Fibroblast of peridontal ligament (primary cell): ENCODE measurements at regions not wholly inside any gene's neighbourhood (a gene's known extent, or its start where the extent isn't known, plus 50 kb on each side); places are given as distances from the start of the nearest gene placed in this dataset.

Source experiments
- DNase-seq: peaks from one replicate; pipeline ENCODE4 v3.0.0-alpha.2; 2010; ENCODE audit errors: extremely low read depth

DNA sequence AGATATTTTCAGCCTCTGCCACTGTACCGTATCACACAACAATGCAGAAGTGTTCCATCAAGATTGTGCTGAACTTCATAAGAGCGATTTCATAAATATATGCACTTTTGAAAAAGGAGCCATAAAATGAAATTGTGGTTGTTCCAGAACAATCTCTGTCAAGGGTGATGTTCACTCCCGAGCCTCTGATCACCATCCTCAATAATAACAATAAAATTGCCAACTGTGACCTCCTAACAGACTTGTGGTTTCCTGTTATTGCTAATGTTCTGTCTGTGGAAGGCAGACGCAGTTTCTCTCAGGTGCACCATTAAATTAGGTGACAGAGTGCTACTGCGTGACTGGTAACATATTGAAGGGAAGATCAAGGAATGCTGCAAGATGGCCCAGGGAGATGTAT lies 383.7 kb downstream of the SOCS6 start:
- no peak for DNase-seq

DNA sequence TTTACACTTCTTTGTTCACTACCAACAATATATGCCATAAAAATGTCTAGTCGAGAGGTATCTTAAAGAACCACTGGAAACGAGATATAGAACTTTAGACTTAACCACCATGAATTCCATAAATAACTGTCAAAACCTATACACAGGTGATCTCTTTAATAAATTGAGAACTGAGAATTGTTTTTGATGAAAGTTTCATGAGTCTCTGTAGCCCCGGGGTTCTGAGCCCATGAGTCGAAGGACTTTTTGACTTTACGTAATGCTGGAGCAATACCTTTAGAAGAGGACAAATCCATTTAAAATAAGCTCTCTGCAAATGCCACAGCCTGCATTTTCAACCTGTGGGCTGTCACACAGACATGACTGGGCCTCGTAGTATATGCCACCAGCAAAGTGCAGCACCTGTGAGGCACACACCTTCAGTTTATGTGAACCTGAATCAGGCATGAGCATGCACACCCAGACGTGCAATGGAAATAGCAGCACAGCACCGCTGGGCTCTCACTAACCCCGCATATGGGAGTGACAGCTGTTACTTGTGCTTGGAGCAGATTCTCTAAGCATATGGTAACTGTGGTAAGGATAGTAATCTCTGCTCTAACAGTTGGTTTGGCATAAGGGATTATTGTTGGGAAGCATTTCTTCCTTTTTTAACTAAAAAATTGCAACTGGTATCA lies 383.2 kb downstream of the SOCS6 start:
- DNase-seq: no peak

GRCh38 chr18:70666936-70667335 lies 378.1 kb downstream of the SOCS6 start:
- no peak for DNase-seq

- no peak for DNase-seq
Observed at GRCh38 chr18:70663141-70663540, 374.3 kb downstream of the SOCS6 start.

DNA sequence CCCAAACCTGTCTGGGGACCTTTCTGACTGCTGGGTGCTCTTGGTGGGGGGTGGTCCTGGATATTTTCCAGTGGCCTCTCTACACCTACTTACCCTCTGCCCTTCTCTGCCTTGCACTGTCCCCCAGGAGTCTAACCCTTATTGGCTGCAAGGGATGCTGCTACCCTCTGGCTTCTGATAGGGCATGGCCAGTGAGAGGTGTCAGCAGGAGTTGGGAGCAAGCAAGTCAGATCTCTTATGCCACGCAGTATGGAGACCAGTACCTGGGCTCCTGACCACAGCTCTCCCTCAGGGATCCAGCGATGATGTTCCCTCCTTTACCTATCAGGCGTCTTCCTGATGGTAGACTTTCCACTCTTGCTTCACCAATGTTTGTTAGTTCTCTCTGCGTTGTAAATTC lies 373.7 kb downstream of the SOCS6 start:
- no peak for DNase-seq

DNA sequence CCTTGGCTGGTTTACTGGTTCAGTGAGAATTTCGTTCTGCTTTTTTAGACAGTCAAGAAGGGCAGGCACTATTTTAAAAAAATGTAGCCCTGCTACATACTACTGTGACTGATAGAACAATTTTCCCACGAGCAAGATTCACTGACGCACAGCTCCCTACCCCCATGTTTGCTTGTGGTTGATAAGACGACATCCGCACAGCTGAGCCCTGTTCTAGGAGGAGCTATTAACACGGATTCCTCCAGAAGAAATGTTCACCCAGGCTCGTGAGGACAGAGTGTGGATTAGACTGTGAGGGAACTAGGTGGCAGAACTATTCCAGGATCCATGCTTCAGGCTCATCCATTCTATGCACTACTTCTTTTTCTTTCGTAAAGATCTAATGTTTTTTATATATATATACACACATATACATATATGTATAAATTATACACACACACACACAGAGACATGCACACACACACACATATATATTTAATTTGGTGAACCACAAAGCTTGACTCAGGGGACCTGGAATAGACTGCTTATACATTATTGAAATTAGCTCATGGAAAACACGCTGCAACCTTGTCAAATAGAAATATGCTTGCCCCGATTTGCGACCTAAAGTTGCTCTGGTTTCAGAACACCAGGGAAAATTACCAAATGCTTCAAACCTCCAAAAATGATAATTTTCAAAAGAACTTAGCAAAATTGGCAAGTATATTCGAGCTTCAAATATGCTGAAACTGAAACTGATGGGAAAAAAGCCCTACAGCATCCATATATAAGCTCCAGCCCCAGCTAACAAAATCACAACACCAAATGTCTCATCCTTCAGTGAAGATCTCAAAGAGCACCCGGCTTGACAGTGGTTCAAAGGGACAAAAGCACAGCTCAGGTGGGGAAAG lies 370.4 kb downstream of the SOCS6 start:
- DNase-seq: no peak

- DNase-seq: no peak
Observed at GRCh38 chr18:70653671-70654070, 364.8 kb downstream of the SOCS6 start.

DNA sequence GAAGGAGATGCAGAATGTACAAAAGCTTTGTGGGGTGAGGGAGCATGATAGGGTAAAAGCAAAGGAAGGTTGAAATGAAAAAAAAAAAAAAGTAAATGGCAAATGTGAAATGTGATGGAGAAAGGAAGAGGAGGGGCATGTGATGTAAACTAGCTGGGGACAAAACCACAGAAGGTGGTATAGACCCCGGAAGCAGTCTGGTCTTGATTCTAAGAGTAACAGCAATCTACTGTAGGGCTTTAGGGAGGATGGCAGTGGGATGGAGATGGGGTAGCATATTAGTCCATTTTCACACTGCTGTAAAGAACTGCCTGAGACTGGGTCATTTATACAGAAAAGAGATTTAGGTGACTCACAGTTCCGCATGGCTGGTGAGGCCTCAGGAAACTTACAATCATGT lies 362.0 kb downstream of the SOCS6 start:
- no peak for DNase-seq

DNA sequence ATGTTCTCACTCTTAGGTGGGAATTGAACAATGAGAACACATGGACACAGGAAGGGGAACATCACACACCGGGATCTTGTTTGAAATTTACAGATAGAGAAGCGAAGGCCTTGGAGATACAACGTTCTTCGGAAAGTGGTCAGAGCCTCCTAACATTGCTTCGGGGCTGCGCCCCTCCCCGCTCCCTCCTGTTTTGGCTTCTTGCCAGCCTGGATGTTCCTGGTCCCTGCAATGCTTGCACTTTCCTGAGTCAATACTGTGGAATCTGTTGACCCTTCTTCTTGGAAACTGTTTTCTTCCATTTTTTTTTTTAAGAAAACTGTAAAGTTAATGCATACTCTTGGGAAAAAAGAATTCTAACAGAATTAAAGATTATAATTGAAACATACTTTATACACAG lies 360.8 kb downstream of the SOCS6 start:
- DNase-seq: no peak

- DNase-seq: no peak
Observed at GRCh38 chr18:70645971-70646370, 357.1 kb downstream of the SOCS6 start.

GRCh38 chr18:70643812-70644211 lies 355.0 kb downstream of the SOCS6 start:
- no peak for DNase-seq

DNA sequence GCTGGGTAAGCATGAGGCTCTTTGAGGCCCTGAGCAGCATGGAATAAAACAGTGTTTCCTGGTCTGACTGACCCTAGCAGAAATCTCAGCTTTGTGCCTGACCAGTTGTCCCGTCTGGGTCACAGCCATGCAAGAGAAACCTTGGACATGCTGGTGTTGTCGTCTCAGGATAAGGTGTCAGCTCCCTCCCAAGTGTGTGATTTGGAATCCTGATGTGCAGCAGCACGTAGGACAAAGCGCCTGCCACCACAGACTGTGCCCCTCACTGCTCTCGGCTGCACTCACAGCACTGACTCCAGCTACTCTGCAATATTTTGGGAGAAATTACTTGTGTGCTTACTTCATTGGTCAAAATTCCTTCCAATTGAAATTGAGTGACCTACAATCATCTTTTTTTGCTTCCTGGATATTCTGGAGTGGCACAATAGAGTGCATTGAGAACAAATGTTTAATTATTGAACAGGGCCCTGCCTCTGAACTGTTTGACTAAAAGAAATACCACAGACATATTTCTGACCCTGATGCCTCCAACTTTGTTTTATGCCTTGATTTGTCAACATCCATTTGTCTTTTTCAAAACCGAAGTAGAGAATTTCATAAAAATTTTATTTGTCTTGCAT lies 352.4 kb downstream of the SOCS6 start:
- no peak for DNase-seq

GRCh38 chr18:70640336-70640887 lies 351.6 kb downstream of the SOCS6 start:
- no peak for DNase-seq

- no peak for DNase-seq
Observed at GRCh38 chr18:70636991-70637390, 348.1 kb downstream of the SOCS6 start.

DNA sequence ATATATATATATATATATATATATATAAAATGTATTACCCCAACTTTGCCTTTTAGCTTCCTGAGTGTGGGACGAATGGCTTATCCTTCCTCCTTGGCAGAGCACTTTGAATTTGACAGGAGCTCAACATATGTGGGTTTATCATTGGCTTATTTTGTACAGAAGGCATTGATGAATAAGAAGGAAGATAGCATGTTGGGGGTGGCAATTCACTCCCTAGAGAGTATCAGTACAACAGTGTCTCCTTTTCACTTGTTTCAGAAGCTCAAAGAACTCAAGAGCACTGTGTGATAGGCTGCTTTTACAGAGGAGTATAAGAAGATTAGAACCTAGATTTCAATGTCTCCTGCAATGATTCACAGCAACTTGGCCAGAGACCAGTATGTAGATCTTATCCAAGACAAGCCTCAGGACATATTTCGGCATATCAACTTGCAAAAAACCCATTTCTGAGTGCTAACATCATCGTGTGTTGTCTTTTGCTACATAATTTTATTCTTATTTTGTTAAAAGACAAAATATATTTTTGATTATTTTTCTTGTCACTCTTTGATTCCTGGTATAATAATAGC lies 345.8 kb downstream of the SOCS6 start:
- no peak for DNase-seq

DNA sequence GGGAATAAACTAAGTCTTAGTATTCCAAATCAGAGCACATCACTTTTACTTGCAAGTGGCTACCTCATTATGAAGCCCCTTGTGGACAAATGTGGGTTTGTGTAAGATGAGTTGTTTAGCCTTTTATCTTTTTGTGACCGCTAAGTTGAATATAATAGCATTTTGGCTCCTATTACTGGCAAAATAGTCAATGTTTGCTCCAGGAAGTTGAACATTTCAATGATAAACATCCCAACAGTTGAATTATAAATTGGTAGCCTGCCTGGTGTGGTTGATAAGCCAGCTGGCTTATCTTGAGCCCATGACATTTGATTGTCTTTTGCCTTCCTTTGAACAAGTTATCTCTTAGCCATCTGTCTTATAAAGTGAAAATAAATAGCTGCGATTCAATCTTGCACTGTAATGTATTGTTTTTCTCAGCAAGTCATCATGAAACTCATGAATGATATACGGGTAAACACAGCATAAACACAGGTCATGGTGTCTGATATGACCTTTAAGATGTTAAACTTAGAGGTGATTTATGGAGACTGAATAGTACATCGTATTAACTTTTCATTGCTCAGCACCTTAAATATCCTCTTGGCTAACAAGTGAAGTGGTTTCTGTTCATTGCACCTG lies 338.4 kb downstream of the SOCS6 start:
- no peak for DNase-seq

- no peak for DNase-seq
Observed at GRCh38 chr18:70622622-70623419, 334.0 kb downstream of the SOCS6 start.

DNA sequence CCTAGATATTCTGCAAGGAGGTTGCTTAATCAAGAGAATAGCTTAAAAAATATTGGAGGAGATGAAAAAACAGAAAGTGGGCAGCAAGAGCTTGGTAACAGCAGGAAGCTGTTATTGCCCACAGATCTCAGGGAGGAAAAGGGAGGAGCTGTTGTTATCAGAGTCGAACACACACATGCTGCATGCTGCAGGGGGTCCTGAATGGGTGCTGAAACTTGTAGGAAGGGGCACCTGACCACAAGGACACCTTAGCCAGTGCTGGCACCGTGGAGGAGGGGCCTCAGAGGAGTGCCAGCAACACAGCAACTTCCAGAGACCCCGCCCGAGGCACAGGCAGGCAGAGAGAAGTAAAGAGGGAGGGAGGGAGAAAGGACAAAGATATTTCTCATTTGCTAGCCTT lies 332.9 kb downstream of the SOCS6 start:
- DNase-seq: no peak

DNA sequence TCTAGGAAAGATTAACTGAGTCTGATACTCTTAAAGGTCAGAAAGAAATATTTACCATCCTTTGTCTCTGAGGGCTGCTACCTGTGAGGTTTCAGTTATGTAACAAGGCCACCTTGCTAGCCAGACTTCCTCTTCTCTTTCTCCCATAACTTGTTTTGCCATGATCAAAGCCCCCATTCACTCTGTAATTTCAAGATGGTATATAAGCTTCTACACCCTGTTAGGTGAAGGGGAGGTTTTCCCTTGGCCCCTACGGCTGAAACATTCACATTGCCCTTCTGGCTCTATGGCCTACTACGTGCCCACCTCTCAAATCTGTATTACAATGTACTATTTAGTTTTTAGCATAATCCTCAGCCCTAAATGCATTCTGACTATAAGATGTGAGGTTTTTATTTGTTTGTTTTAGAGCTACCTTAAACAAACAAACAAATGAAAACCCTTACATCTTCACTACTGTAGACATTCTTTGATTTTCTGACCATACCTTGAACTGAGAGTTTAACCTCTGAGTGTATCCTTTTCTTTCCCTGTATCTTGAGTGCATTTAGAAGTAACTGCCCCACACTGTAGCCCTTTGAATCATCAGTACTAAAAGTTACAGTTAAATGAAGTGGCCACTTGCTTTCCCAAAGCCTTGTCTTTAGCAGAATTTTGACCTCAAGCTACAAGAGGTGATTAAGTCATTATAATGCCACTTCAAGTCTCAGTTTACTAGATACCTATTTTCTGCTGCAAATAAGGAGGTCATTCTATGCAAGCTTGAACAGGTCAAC lies 332.2 kb downstream of the SOCS6 start:
- DNase-seq: no peak
